ENCODE measurements at regions not wholly inside any gene's neighbourhood (a gene's known extent, or its start where the extent isn't known, plus 50 kb on each side); places are given as distances from the start of the nearest gene placed in this dataset.
A peak's percentile ranks its signal among the peaks of the same experiment; 100 is the strongest.

DNA sequence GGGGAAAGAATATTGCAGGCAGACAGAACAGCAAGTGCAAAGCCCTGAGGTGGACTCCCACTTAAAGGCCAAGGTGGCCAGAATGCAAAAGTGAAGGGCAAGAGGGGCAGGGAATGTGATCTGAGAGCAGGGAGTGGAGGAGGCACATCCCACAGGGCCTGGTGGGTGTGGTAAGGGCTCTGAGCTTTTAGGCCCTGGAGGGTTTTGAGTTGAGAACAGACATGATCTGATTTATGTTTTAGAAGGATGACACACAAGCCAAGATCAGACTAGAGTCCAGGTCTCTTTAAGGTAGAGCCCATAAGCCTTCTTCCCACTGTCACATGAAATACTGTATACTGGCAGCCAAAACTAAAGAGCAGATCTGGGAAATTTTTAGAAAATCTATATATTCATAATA lies 162.5 kb downstream of the SLC38A4 start:
- no peak overlapping the region for H3K4me3 ChIP-seq (ENCODE audit: low read depth, low read length)
- no peak for DNase-seq (ENCODE audit: low read depth)
- no peak for TF ChIP-seq CTCF (IDR thresholded peaks at IDR 0.05; ENCODE audit: low read depth, low read length, missing control alignments)
- in situ Hi-C loops (cut with HindIII; ENCODE audit: low sequenced_read_pairs), result no loop called here

GRCh38 chr12:46661110-46661845 lies 164.5 kb downstream of the SLC38A4 start:
- DNase-seq (ENCODE audit: low read depth), result peak; percentile 83
- H3K4me3 ChIP-seq (ENCODE audit: low read depth, low read length), result no peak overlapping the region
- in situ Hi-C loops (cut with HindIII; ENCODE audit: low sequenced_read_pairs), result no loop called here
- TF ChIP-seq CTCF (IDR thresholded peaks at IDR 0.05; ENCODE audit: low read depth, low read length, missing control alignments), result peak; percentile 83

DNA sequence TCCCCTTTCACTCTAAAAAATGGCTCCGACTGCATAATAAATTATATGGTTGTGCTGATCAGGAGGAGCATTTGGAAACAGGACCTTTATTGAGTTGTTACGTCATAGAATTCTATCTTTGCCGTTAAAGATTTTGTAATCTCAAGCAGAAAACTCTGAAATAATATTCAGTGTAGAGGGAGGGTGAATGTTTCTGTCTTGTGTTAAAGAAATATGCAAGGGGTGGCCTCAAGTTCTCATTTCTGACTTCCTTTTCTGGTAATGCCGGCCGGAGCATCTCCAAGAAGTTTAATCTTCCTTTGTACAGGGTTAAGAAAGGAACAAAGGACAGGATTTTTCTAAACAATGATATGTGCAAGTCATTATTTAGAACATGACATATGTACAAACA lies 165.1 kb downstream of the SLC38A4 start:
- in situ Hi-C loops (cut with HindIII; ENCODE audit: low sequenced_read_pairs), result no loop called here
- no peak for TF ChIP-seq CTCF (IDR thresholded peaks at IDR 0.05; ENCODE audit: low read depth, low read length, missing control alignments)
- H3K4me3 ChIP-seq (ENCODE audit: low read depth, low read length), result no peak overlapping the region
- DNase-seq (ENCODE audit: low read depth), result no peak

DNA sequence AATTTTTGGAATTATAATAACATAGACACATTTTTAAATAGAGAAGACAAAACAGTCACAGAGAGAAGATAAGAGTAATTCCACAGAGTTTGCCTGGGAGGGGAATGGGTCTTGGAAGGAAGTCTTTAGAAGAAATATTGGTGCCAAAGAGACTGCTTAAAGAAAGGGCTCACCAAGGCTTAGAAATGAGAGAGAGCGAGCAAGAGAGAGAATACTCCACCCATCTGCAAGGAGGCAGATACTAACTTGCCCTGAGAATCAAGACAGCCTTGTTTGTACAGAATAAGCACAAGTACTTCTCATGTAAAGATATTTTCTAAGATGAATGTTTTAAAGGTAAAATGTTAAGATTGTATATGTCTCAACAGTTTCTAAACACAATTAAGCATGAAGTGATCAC lies 165.5 kb downstream of the SLC38A4 start:
- in situ Hi-C loops (cut with HindIII; ENCODE audit: low sequenced_read_pairs), result no loop called here
- H3K4me3 ChIP-seq (ENCODE audit: low read depth, low read length), result no peak overlapping the region

DNA sequence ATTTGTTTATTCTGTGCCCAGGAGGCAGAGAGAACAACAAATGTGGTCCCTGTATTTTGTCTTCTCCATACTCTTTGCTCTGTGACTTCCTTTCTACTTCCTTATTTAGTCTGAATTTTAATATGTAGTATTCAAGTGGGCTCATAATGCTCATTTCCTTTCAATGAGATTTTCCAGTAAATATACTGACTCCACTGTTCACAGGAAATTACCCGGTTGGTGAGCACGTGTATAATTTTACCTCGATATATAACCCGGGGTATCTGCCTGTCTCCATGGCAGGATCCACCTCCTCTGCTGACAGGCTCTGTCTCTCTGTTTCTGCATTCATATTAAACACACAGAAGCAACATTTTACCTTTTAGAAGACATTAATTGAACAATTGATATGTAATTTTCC lies 166.0 kb downstream of the SLC38A4 start:
- TF ChIP-seq CTCF (IDR thresholded peaks at IDR 0.05; ENCODE audit: low read depth, low read length, missing control alignments), result no peak
- no peak for DNase-seq (ENCODE audit: low read depth)
- H3K4me3 ChIP-seq (ENCODE audit: low read depth, low read length), result no peak overlapping the region

More for the DNA sequence above, 165.5 kb downstream of the SLC38A4 start:
- no peak for DNase-seq (ENCODE audit: low read depth)
- no peak for TF ChIP-seq CTCF (IDR thresholded peaks at IDR 0.05; ENCODE audit: low read depth, low read length, missing control alignments)

DNA sequence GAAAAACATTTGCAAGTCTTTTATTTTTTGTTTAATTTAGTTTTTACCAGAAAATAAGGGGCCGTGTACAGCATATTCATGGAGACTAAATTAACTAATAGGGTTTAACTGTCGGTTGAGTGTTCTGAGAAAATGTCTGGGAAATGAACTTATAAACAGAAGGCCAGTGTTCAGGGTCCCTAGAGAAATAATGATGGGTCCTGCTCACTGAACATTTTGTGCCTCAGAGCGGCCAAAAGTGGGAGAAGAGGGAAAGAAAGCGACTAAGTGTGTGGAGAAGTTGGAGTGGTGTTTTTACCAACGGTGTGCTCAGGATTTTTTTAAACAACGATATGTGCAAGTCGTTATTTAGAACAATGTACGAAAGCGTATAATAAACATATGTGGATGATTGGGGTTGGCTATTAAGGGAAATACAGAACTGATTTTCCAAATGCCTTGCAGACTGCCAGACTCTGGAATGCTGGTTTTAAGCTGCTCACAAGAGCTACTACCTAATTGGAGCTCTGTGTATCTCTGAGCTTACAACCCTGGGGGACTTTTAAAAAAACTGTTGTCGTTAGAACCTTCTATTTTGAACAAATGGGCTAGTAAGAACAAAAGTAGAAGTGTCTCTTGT lies 166.7 kb downstream of the SLC38A4 start:
- in situ Hi-C loops (cut with HindIII; ENCODE audit: low sequenced_read_pairs), result no loop called here
- no peak overlapping the region for H3K4me3 ChIP-seq (ENCODE audit: low read depth, low read length)
- no peak for TF ChIP-seq CTCF (IDR thresholded peaks at IDR 0.05; ENCODE audit: low read depth, low read length, missing control alignments)
- no peak for DNase-seq (ENCODE audit: low read depth)

More for the DNA sequence above, 166.0 kb downstream of the SLC38A4 start:
- in situ Hi-C loops (cut with HindIII; ENCODE audit: low sequenced_read_pairs), result no loop called here

Measured in astrocyte of the cerebellum (primary cell).